Activated CD8-positive, alpha-beta memory T cell treated with anti-CD3 and anti-CD28 coated beads for 36 hours (primary cell): ENCODE measurements at regions not wholly inside any gene's neighbourhood (a gene's known extent, or its start where the extent isn't known, plus 50 kb on each side); places are given as distances from the start of the nearest gene placed in this dataset.

Experiments used
- CTCF ChIA-PET: fragments of 350-600 bp; sonication (Branson Sonifier 250); formaldehyde crosslinking; loops from one replicate; lab custom pipeline; 2021; ENCODE audit warnings: antibody characterized with exemption; lab: Charles Lee
- POLR2A ChIA-PET: fragments of 350-600 bp; sonication (Branson Sonifier 250); formaldehyde crosslinking; loops from one replicate; lab custom pipeline; 2021; ENCODE audit warnings: antibody characterized with exemption; lab: Charles Lee

DNA sequence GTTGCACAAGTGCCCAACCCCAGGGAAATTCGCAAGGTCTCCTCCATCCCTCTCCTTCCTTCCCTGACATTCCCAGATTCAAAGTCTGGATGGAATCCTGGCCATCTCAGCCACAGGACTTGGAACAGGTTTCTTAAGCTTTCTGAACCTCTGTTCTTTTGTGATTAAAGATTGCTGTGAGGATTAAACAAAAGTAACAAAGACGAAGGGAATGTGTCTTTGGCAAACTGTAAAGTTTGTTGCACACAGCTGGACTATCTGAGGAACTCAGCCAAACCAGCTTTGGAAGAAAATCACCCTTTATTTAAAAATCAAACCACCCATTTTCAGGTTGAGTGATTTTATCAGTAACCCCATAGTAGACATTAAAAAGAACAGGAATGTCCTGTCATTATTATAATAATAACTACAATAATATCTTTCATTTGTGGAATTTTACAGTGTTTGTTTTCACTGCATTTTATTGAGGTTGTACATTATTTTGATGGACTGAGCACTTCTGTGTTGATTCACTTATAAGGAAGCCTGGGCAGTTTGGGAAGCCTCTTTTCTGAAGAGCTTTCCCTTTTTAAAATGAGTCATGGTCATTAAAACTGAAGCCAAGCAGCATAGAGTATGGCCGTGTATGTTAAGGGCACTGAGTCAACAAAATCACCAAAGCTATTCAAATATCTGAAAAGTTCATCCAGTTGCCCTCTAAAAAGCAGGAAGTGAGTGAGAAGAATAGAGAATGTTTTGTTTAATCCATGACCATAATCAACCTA lies 310.2 kb downstream of the AGTPBP1 start:
- CTCF ChIA-PET: interaction anchor here (0.6 kb wide), 1 partner anchor 267 kb away, joined by 3 read pairs; no protein-coding TSS in a partner anchor
- POLR2A ChIA-PET: no interaction called here

DNA sequence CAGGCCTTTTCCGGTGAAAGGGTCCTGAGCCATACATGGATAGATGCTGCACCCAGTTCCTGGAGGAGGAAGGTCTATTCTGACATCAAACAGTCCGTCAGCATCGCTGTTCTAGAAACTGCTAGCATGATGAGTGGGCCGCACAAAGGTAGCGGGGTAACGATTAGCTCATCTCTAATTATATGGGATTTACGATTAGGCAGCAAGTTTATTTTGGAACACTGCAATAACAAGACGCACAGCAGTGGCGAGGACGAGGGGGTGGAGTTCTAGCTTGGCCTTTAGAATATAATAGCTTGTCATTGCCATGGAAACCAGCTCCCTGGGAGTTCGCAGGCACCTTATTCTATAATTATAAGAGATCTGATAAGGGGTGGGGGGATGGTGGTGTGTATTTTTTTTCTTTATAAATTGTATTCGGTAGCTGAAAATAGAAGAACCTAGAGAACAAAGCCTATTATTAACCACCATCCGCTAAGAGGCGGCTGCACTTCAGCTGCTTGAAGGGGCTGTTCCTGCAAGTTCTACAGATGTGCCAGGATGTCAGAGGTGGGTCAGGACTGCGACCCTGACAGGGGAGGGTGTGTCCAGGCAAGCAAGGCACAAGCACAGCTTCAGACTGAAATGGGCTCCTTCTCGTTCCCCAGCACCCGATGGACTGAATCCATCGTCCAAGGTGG lies 311.0 kb downstream of the AGTPBP1 start:
- ChIA-PET CTCF (no interaction called here), POLR2A (no interaction called here)

DNA sequence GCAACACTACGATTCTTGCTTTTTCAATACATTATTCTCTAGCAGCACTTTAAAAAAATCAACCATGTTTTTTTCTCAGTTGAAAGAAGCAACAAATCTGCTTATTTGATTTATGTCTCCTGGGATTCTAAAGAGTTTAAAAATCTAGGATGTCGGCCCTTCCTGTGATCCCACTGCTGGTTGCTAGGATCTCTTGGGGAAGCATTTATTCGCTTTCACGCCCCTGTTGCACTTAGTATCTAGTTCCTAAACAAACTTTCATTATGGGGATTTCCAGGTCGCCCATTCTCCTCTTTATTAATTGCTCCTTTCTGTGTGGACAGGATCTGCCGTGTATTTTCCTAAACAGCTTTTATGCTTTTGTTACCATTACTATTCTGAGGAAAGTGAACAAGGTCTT lies 313.5 kb downstream of the AGTPBP1 start:
- ChIA-PET CTCF (no interaction called here), POLR2A (no interaction called here)

DNA sequence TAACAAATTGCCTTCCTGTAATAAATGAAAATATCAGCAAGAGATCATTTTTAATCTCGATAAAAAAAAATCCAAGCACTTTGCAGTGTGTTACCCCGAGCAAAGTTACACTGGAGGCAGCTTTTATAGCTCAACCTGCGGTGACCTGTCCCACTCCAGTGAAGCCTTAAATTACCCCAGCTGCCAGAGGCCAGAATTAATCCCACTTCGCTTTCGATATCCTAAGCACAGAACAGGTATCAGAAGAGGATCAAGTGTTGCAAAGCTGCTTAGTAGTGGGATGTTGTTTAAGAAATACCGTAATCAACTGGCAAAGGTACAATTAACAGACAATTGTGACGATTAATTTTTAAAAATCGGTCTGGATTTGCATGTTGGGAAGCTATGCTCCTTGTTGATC lies 314.0 kb downstream of the AGTPBP1 start:
- ChIA-PET POLR2A (no interaction called here), CTCF (no interaction called here)

DNA sequence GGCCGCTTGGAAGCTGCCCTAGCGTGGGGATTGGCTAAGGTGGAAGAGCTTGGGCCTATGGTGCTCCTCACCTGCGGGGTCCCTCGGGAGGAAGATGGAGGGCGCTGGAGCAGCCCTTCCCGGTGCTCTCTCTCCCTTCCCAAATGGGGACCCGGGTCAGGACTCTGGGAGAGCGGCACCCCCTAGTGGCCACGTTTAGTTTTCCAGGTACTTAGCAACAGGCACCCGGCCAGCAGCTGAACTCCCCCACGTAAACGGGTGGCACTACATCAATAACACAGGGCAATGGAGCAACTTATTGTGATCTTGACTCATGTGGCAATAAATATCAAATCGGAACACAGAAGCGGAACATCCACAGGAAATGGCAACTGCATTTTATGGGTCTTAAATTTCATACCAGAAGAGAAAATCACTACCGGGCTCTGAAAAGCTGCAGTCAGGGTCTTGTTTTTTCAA lies 316.6 kb downstream of the AGTPBP1 start:
- ChIA-PET POLR2A (no interaction called here), CTCF (interaction anchor here (0.8 to 1.1 kb wide), 3 partner anchors 9 to 1028 kb away, joined by 3 to 4 read pairs (median 3); no protein-coding TSS in a partner anchor)

DNA sequence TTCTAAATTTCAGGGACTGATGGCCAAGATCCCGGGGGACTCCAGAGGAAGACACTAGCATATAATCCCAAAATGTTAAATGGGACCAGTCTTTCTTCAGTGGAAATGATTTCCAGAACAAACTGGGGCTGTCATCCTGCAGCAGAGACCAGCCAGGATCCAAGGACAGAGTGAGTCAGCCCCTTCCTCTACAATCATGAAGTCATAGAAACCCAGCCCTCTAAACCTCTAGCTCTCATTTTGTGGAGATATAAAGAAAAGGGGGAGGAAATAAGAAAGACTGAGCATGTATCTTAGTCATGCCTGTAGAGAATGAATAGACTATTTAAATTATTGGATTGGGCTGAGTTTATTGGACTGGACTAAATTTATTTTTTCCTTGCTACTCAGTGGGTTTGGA lies 318.3 kb downstream of the AGTPBP1 start:
- POLR2A ChIA-PET: no interaction called here
- CTCF ChIA-PET: no interaction called here

DNA sequence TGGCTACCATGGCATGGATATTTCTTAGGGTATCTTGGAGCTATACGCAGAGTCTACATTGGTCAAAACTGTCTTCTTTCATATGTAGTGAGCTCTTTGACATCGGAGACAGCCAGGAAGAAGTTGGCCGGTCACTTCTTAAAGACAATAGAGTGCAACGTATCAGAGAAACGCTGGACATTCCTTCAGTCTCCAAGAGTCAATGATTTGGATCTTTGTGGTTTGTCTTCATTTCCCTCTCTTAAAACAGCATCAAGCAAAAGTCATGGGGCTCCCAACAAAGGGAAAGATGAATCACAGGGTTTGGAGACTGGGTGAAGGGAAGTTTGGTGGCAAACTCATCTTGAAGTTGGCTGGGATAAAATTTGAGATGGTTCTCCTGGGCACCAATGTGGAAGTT lies 320.1 kb downstream of the AGTPBP1 start:
- POLR2A ChIA-PET: no interaction called here
- CTCF ChIA-PET: interaction anchor here (0.8 kb wide), 1 partner anchor 9 kb away, joined by 3 read pairs; no protein-coding TSS in a partner anchor

DNA sequence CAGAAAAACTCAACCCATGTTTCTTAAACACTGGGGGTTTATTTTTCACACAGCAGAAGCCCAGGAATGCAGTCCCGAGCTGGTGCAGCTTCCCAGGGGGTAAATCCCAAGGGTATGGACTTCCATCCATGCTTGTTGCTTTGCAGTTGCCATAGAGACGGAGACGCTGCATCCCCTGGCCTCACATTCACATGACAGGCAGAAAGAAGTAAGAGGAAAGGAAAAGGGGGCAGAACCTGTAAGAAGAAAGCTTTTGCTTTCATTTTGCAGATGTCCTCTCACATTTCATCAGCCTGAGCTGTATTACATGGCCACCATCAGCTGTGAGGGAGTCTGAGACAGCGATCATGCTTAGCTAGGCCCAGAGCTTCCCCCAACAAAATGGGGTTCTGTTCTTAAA lies 321.0 kb downstream of the AGTPBP1 start:
- ChIA-PET POLR2A (no interaction called here), CTCF (interaction anchor here (0.8 kb wide), 1 partner anchor 9 kb away, joined by 3 read pairs; no protein-coding TSS in a partner anchor)

DNA sequence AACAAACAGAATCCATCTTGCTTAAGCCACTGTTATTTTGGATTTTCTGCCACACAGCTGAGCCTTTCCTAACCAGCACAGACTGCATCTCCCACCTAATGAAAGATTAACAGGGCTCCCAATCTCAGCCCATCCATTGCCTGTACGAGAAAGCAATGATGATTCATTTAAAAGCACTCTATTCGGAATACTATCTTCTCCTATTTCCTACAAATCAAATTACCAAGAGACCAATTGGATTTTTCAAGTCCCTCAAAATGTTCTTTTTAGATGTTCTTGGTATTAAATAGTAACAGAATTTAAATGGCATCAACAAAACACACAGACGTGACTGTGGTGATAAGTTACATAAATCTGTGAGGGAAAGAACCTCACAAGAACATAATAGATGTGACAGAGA lies 324.1 kb downstream of the AGTPBP1 start:
- ChIA-PET POLR2A (no interaction called here), CTCF (no interaction called here)

DNA sequence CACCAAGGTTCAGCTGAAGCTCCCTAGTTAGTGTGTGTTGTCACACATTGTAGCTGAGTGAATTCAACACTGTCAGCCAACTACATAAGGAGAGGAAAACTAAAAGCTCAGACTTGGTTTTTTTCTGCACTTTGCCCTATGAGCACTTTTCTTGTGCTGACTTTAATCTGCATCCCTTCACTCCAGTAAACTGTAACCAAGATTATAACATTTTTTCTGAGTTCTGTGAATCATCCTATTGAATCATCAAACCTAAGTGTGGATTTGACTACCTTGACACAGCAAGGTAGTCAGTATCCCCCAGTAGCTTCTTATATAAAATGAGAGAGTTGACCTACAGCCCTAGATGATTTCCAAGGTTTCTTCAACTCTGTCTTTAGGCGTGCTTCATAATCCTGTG lies 325.0 kb downstream of the AGTPBP1 start:
- ChIA-PET POLR2A (no interaction called here), CTCF (interaction anchor here (0.9 kb wide), 1 partner anchor 9 kb away, joined by 3 read pairs; no protein-coding TSS in a partner anchor)

DNA sequence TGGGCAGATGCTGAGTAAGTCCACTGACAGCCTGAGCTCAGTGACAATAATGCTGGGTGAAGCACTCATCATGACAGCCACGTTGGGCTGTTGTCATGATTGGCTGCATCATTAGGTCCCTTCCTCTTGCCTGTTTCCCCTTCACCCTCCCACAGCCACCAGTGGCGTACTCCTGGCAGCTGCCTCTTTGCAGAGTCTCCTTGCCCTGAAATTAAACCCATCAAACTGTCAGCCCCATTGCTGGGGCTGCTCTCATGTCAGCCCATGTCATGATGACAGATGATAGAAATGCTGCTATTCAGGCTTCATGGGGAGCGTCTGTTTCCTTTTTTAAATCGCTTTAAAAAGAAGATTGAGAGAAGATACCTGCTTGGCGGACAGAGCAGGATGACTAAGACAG lies 327.4 kb downstream of the AGTPBP1 start:
- CTCF ChIA-PET: no interaction called here
- POLR2A ChIA-PET: no interaction called here

DNA sequence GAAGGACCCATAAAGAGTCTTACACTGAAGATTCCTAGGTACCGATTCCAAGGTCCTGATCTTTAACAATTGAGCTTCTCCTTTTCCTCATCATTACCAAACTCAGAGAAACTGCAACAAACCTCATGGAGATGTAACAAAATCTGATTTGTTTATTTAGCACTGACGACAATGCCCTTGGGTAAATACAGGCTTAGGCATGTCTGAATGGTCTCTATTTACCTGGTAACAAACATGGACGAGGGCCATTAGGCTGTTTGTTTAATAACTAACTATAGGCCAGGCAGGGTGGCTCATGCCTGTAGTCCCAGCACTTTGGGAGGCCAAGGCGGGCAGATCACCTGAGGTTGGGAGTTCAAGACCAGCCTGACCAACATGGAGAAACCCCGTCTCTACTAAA lies 333.3 kb downstream of the AGTPBP1 start:
- CTCF ChIA-PET: no interaction called here
- POLR2A ChIA-PET: no interaction called here

DNA sequence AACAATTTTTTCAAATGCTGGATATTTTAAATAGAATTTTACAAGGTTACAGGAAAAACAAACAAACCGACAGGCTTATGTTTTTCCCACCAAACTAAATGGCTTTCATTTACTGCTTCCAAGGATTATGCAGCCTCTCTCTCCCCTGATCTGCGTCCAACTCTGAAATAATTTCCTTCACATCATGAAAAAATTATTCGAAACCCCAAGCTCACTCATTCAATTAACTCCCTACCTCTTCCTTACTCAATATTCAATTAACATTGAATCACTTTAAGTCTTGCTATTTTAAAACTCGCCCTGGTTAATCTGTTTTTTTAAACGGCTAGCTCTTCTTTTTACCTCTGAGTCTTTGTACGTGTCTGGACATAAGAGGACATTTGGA lies 336.2 kb downstream of the AGTPBP1 start:
- CTCF ChIA-PET: no interaction called here
- POLR2A ChIA-PET: no interaction called here

DNA sequence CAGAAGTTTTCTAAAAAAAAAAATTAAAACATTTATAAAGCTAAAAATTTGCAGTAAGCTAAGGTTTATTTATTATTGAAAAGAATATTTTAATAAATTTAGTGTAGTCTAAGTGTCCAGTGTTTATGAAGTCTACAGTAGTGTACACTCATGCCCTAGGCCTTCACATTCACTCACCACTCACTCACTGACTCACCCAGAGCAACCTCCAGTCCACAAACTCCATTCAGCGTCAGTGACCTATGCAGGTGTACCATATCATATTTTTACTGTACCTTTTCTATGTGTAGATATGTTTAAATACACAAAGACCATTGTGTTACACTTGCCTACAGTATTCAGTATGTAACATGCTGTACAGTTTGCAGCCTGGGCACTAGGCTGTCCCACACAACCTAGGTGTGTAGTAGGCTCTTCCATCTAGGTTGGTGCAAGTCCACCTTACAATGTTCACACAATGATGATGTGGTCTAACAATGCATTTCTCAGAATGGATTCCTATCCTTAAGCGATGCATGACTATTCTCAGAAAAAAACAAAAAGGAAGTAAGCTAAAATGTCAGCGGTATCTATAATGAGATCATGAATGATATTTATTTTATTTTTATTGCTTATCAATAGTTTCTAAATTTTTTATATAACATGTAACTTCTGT lies 336.7 kb downstream of the AGTPBP1 start:
- ChIA-PET POLR2A (no interaction called here), CTCF (no interaction called here)

DNA sequence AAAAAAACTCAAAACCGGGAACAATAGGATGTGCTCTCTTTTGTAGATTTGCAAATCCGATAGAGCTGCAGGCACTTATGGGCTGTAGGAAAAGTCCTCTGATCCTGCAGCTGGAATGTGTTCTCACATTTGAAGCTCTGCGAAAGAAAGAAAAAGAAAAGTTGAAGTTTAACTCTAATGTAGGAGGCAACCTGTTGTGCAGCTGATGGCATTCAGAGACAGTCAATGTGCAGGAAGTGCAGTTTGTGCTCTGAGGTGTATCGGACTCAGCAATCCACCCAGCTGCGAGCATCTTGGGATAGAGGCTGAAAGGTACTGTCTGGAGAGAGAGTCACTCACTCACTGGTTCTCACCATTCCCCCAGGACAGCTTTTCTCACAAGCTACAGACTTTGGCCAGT lies 339.2 kb downstream of the AGTPBP1 start:
- POLR2A ChIA-PET: no interaction called here
- CTCF ChIA-PET: no interaction called here

DNA sequence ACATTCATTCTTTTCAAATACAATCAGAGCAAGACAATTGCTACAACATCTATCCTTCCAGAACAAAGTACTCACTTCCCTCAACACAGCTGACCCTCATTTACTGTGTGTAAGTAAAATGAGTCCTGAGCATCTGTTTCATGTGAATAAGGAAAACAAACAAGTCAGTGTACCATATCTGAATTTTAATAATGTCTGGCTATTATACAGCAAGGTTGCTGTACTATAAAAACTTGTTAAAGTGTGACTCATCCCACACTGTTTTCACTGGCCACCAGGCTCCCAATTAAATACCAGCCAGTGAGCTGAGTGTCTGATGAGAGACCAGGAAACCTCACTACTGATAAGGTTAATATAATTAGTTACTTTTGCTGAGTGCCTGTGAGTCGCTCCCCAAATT lies 339.8 kb downstream of the AGTPBP1 start:
- CTCF ChIA-PET: no interaction called here
- POLR2A ChIA-PET: interaction anchor here (0.6 kb wide), 1 partner anchor 1187 kb away, joined by 4 read pairs; no protein-coding TSS in a partner anchor

DNA sequence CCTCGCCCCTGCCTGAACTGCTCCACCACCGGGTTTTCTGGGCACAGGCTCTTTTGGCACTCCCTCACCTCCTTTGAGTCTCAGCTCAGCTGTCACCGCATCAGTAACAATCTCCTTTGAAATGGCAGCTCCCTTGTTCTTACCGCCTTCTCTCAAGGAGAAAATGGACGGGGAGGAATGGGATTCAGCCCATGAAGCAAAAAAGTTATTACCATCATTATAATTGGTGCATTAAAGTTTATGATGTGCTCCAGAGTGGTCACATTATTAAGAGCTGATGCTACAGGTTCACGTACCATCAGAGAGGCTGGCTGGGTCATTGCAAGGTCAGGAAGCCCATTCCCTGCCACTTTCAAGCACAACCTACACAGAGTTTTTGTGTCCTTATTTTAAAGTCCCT lies 344.7 kb downstream of the AGTPBP1 start:
- ChIA-PET POLR2A (no interaction called here), CTCF (no interaction called here)

DNA sequence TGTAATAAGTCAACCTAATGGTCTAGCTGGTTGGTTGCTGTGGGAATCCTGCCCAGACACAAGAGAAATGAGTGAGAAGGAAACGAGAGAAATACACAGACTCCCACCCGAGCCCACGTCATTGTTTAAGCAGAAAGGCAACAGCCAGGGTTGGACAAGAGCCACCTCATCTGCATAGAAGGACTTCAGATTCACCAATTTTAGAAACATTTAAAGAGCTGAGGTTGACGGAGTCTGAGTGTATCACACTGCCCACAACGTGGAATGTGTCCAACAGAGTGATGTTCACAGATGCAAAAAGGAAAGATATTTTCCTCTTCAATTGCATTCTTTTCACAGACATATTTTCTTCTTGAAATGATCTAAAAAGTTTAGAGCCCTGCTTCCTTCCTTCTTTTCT lies 349.5 kb downstream of the AGTPBP1 start:
- POLR2A ChIA-PET: no interaction called here
- CTCF ChIA-PET: no interaction called here

DNA sequence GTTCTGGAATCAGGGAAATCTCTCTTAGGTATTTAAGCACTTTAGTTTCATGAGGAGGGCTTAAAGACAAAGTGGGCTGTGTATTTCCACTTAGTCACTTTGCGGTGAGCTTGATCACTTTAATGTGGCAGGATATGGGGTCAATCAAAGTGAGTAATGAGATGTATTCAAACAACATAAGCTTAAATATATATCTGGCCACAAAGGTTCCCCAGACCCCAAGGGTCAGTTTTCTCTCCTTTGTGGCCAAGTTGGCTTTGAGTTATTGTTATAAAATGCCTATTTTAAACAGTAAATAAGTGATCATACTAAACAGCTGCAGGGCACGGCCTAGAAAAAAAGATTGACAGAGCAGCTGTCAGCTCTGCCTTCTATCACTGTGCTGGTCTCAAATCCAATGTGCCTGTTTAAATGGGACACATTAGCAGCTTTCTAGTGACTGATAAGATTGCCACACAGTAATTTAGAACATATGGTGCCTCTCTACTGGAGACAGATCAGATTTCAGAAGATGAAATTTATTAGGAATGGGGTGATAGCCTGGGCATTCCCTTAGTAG lies 363.9 kb downstream of the AGTPBP1 start:
- ChIA-PET CTCF (no interaction called here), POLR2A (no interaction called here)

DNA sequence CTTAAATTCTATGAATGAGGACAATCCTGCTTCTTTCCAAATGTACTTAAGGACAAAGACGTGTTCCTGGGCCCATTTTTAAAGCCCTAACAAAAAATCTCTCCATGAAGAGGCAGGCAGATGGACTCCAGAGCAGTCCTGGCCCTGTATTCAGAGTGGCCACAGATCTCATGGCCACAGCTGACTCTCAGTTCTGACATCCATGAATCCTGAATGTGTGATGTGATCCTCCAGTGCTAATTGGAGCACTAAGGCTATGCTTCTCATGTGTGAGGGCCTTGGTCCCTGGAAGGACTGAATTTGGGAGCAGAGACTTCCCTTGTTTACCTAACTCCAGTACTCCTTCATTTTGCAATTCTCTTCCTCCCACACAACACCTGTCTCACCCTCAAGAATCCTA lies 373.0 kb downstream of the AGTPBP1 start:
- ChIA-PET CTCF (no interaction called here), POLR2A (no interaction called here)
